ENCODE measurements at regions not wholly inside any gene's neighbourhood (a gene's known extent, or its start where the extent isn't known, plus 50 kb on each side); places are given as distances from the start of the nearest gene placed in this dataset.

- DNase-seq (ENCODE audit: low spot score) = no peak
- in situ Hi-C loops (cut with MboI; ENCODE audit: low sequenced_read_pairs, unreplicated experiment) = no loop called here
- TF ChIP-seq CTCF (IDR thresholded peaks at IDR 0.05; ENCODE audit: borderline replicate concordance, control extremely low read depth, extremely low read depth, insufficient read depth, missing control alignments) = no peak
Observed at GRCh38 chr12:131441060-131441396, 269.9 kb upstream of the SFSWAP start.

DNA sequence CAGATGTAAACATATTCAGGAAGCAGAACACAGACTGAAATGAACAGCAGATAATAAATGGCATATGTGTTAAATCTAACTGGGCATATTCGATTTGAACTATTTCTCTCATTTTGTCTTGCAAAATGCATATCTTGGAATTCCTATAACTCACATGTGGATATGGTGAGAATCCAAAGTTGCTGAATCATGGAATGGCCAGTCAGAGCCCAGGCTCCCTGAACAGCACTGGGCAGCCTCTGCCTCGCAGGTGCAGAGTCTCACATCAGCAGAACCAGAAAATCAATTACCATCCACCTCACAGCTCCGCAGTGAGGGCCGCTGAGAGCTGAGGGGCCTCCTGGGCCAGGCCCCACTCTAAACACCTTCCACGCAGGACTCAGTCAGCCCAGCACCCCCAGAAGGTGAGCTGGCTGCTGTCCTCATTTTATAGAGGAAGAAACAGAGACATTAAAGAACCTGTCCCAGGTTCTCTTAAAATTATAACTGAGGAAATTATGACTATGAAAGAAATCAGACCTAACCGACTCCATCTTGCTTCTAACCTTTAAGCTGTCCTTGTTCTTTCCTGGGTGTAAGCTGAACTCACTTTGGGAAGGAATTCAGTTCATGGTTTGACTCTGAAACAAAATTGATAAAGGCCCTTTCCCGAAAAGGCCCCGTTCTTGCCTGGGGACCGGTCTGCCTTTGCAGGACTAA, 269.1 kb upstream of the SFSWAP start:
- in situ Hi-C loops (cut with MboI; ENCODE audit: low sequenced_read_pairs, unreplicated experiment) = no loop called here
- TF ChIP-seq CTCF (IDR thresholded peaks at IDR 0.05; ENCODE audit: borderline replicate concordance, control extremely low read depth, extremely low read depth, insufficient read depth, missing control alignments) = no peak

GRCh38 chr12:131442337-131442918, 268.5 kb upstream of the SFSWAP start:
- no peak for DNase-seq (ENCODE audit: low spot score)
- TF ChIP-seq CTCF (IDR thresholded peaks at IDR 0.05; ENCODE audit: borderline replicate concordance, control extremely low read depth, extremely low read depth, insufficient read depth, missing control alignments) = no peak
- in situ Hi-C loops (cut with MboI; ENCODE audit: low sequenced_read_pairs, unreplicated experiment) = no loop called here

More for the DNA sequence above, 269.1 kb upstream of the SFSWAP start:
- DNase-seq (ENCODE audit: low spot score) = no peak

- TF ChIP-seq CTCF (IDR thresholded peaks at IDR 0.05; ENCODE audit: borderline replicate concordance, control extremely low read depth, extremely low read depth, insufficient read depth, missing control alignments) = no peak
- DNase-seq (ENCODE audit: low spot score) = no peak
- in situ Hi-C loops (cut with MboI; ENCODE audit: low sequenced_read_pairs, unreplicated experiment) = no loop called here
Observed at GRCh38 chr12:131443019-131444000, 267.6 kb upstream of the SFSWAP start.

DNA sequence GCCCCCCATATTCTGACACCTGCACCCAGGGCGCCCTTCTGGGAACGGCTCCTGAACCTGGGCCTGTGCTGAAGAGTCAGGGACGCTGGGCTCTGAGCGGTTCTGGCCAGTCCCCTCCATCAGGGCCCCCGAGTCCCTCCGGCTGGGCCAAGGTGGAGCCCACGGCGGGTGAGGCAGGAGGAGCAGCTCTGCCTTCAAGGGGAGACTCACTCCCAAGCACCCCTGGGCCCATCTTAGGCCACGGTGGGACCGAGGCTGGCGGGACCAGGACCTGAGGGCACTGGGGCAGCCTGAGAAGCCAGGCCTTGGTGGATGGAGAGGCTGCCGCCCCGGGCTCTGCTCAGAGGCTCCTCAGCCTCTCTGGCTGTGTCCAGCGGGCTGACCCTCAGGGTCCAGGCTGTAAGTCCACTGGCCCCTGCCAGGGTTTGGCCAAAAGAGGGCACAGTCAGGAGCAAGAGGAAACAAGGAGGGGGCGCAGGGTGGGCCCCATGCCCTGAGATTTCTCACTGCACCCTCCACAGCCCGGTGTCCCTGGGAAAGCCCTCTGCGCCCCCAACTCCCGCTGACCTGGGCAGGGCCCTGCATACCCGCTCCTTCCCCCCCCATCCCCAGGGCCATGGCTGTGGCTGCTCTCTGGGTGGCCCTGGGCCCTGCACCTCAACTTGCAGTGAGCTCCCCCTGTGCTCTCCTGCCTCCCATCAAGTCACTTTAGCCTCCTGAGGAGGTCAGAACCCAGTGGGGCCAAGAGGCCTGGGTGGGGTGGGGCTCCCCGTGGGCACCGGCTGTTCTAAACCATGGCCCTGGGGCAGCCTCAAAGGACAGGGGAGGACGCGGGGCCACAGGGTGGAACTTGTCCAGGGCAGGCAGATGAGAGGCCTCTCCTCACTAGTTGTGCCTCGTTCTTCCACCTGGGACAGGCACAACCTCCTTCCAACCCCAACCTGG, 266.4 kb upstream of the SFSWAP start:
- DNase-seq (ENCODE audit: low spot score) = no peak
- in situ Hi-C loops (cut with MboI; ENCODE audit: low sequenced_read_pairs, unreplicated experiment) = no loop called here
- TF ChIP-seq CTCF (IDR thresholded peaks at IDR 0.05; ENCODE audit: borderline replicate concordance, control extremely low read depth, extremely low read depth, insufficient read depth, missing control alignments) = no peak

Data from GM13976 (cell line).